Mesenchymal stem cell (in vitro differentiated cells and primary cell): ENCODE measurements at regions not wholly inside any gene's neighbourhood (a gene's known extent, or its start where the extent isn't known, plus 50 kb on each side); places are given as distances from the start of the nearest gene placed in this dataset.

Experiments used
- DNase-seq: peaks from one replicate; pipeline ENCODE4 v3.0.0-alpha.2; 2013
- H2AFZ ChIP-seq: one replicate; pipeline ENCODE4 v1.6.1; 2013; ENCODE audit warnings: low read depth, mild to moderate bottlenecking, control low read depth, inconsistent platforms, low read length, moderate library complexity
- H2AK5ac ChIP-seq: 2 replicates; pipeline ENCODE4 v1.6.1; 2013; ENCODE audit warnings: low read length, moderate library complexity, mild to moderate bottlenecking, inconsistent platforms; ENCODE audit not compliant: severe bottlenecking
- H2BK120ac ChIP-seq: one replicate; pipeline ENCODE4 v1.6.1; 2013; ENCODE audit warnings: low read depth, mild to moderate bottlenecking, inconsistent platforms, low read length, moderate library complexity
- H2BK12ac ChIP-seq, 2 experiments: one replicate each; pipeline ENCODE4 v1.6.1; 2013; ENCODE audit warnings: inconsistent platforms in 2 of 2, low read length in 2 of 2, mild to moderate bottlenecking in 2 of 2, moderate library complexity in 2 of 2, control low read depth in 1 of 2
- H2BK15ac ChIP-seq: one replicate; pipeline ENCODE4 v1.6.1; 2013; ENCODE audit warnings: mild to moderate bottlenecking, low read depth, inconsistent platforms; ENCODE audit not compliant: poor library complexity, severe bottlenecking
- H2BK5ac ChIP-seq: 2 replicates; pipeline ENCODE4 v1.6.1; 2013; ENCODE audit warnings: low read depth, mild to moderate bottlenecking, low read length, control low read depth, inconsistent platforms; ENCODE audit not compliant: poor library complexity, severe bottlenecking
- H3K14ac ChIP-seq, 2 experiments: one replicate each; pipeline ENCODE4 v1.6.1; 2013; ENCODE audit warnings: inconsistent platforms in 2 of 2, low read length in 2 of 2, control low read depth in 1 of 2, mild to moderate bottlenecking in 1 of 2, moderate library complexity in 1 of 2
- H3K18ac ChIP-seq, 2 experiments: one replicate each; pipeline ENCODE4 v1.6.1; 2013; ENCODE audit warnings: inconsistent platforms in 2 of 2, low read length in 2 of 2, control low read depth in 1 of 2, low read depth in 1 of 2, mild to moderate bottlenecking in 1 of 2
- H3K23ac ChIP-seq, 2 experiments: one replicate each; pipeline ENCODE4 v1.6.1; 2013; ENCODE audit warnings: inconsistent platforms in 2 of 2, low read length in 2 of 2, mild to moderate bottlenecking in 2 of 2, moderate library complexity in 2 of 2, control low read depth in 1 of 2
- H3K27ac ChIP-seq: 2 replicates; pipeline ENCODE4 v1.5.1; 2013; ENCODE audit warnings: mild to moderate bottlenecking, moderate library complexity, low read length, control low read depth, inconsistent platforms; ENCODE audit not compliant: poor library complexity, severe bottlenecking
- H3K27me3 ChIP-seq, 2 experiments: 2 replicates each; pipeline versions ENCODE4 v1.6.1 to v1.7.0; 2013; ENCODE audit warnings: low read length in 2 of 2, mild to moderate bottlenecking in 2 of 2, moderate library complexity in 2 of 2, control low read depth in 1 of 2, inconsistent platforms in 1 of 2; ENCODE audit not compliant: control insufficient read depth in 1 of 2, insufficient read depth in 1 of 2
- H3K36me3 ChIP-seq, 2 experiments: 2 replicates each; pipeline versions ENCODE4 v1.6.1 to v1.7.0; 2013; ENCODE audit warnings: low read length in 2 of 2, control low read depth in 1 of 2, inconsistent platforms in 1 of 2, low read depth in 1 of 2, mild to moderate bottlenecking in 1 of 2; ENCODE audit not compliant: insufficient read depth in 2 of 2, control insufficient read depth in 1 of 2
- H3K4ac ChIP-seq, 2 experiments: one replicate each; pipeline ENCODE4 v1.6.1; 2013; ENCODE audit warnings: inconsistent platforms in 2 of 2, low read length in 2 of 2, mild to moderate bottlenecking in 2 of 2, moderate library complexity in 2 of 2, control low read depth in 1 of 2, low read depth in 1 of 2
- H3K4me1 ChIP-seq: 2 replicates; pipeline ENCODE4 v1.6.1; 2013; ENCODE audit warnings: low read depth, low read length, control low read depth; ENCODE audit not compliant: control insufficient read depth, insufficient read depth
- H3K4me2 ChIP-seq: 2 replicates; pipeline ENCODE4 v1.6.1; 2013; ENCODE audit warnings: low read length, mild to moderate bottlenecking, inconsistent platforms; ENCODE audit not compliant: poor library complexity, severe bottlenecking
- H3K4me3 ChIP-seq, 2 experiments: 2 replicates each; pipeline versions ENCODE4 v1.5.1 to v1.7.0; 2013; ENCODE audit warnings: low read length in 2 of 2, mild to moderate bottlenecking in 2 of 2, control low read depth in 1 of 2, low read depth in 1 of 2; ENCODE audit not compliant: insufficient read depth in 1 of 2
- H3K79me1 ChIP-seq: replicated peaks from 2 replicates; pipeline ENCODE4 v1.6.1; 2013; ENCODE audit warnings: mild to moderate bottlenecking, control low read depth, low read length, inconsistent platforms; ENCODE audit not compliant: poor library complexity, severe bottlenecking
- H3K9ac ChIP-seq: 2 replicates; pipeline ENCODE4 v1.7.0; 2013; ENCODE audit warnings: mild to moderate bottlenecking, low read length, moderate library complexity
- H3K9me3 ChIP-seq: 2 replicates; pipeline ENCODE4 v1.7.0; 2013; ENCODE audit warnings: mild to moderate bottlenecking, low read length; ENCODE audit not compliant: control insufficient read depth
- H4K8ac ChIP-seq: one replicate; pipeline ENCODE4 v1.6.1; 2013; ENCODE audit warnings: inconsistent platforms, mild to moderate bottlenecking, low read length, moderate library complexity
- H4K91ac ChIP-seq: one replicate; pipeline ENCODE4 v1.6.1; 2013; ENCODE audit warnings: mild to moderate bottlenecking, low read length, inconsistent platforms
- WGBS: methylation state at CpG from one replicate; pipeline ENCODE4 v1.1.7; 2013; ENCODE audit warnings: mixed read lengths; 5-methylcytosine and 5-hydroxymethylcytosine counted together

DNA sequence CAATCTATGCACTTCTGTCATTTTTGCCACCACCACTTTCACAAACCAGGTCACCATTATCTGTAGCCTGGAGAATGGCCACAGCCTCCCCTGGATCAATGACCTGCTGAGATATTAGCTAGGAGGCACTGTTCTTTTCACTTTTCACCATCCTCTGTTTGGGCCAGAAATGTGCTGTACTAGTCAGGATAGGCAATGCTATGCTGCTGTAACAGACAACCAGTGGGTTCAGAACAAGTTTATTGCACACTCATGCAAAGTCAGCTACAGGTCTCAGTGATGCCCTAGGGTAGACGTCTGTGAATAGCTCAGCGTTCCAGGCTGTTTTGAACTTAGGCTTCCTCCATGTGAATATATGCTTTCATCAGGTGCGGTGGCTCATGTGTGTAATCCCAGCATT lies 231.5 kb downstream of the SUDS3 start:
- DNase-seq, result no peak
- no peaks in the 10 kb centered on the region for H3K9me3 ChIP-seq
- H3K27me3 ChIP-seq, result no peaks in the 10 kb centered on the region
- H3K18ac ChIP-seq, result no peak overlapping the region
- no peak overlapping the region for H2BK15ac ChIP-seq
- H4K91ac ChIP-seq, result no peak overlapping the region
- H3K36me3 ChIP-seq, result no peaks in the 10 kb centered on the region
- H3K27ac ChIP-seq, result no peak overlapping the region
- 95% methylated on average over 3 of the region's 3 CpGs for WGBS
- no peaks in the 10 kb centered on the region for H3K79me1 ChIP-seq
- no peak overlapping the region for H3K4ac ChIP-seq
- H2BK12ac ChIP-seq, result no peak overlapping the region
- H3K9ac ChIP-seq, result no peak overlapping the region
- H2BK120ac ChIP-seq, result no peak overlapping the region
- no peak overlapping the region for H2BK5ac ChIP-seq
- H3K14ac ChIP-seq, result no peak overlapping the region
- no peak overlapping the region for H2AFZ ChIP-seq
- no peak overlapping the region for H3K4me3 ChIP-seq
- no peak overlapping the region for H3K4me2 ChIP-seq
- no peaks in the 10 kb centered on the region for H3K4me1 ChIP-seq
- no peak overlapping the region for H3K23ac ChIP-seq
- no peak overlapping the region for H2AK5ac ChIP-seq
- no peak overlapping the region for H4K8ac ChIP-seq

DNA sequence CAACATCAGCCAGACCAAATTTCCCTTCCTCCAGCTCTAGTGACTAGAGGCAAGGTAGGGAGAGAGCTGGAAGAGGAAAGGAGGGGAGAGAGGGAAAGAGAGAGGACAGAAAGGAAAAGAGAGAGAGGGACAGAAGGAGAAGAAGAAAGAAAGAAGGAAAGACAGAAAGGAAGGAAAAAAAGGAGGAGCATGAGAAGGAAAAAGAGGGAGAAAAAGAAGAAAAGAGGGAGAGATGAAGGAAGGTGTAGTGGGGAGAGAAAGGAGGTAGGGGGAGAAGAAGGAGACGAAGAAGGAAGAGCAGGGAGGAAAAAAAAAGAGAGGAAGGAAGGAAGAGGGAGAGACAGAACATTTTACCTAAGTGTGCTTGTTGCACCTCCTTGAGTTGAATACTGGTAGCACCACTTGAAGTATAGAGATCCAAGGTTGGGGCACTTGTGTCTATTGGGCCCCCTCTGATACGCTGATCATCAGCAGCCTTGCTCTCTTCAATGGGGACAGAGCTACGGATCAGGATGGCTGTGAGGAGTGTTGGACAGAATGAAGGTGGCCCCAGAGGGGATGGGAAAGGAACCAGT lies 232.5 kb downstream of the SUDS3 start:
- H2BK120ac ChIP-seq, result no peak overlapping the region
- H2BK15ac ChIP-seq, result no peak overlapping the region
- DNase-seq, result no peak
- H3K4me2 ChIP-seq, result no peak overlapping the region
- no peak overlapping the region for H2AFZ ChIP-seq
- no peaks in the 10 kb centered on the region for H3K4me1 ChIP-seq
- no peak overlapping the region for H4K91ac ChIP-seq
- H3K23ac ChIP-seq, result no peak overlapping the region
- H3K9me3 ChIP-seq, result no peaks in the 10 kb centered on the region
- H2BK12ac ChIP-seq, result no peak overlapping the region
- H3K14ac ChIP-seq, result no peak overlapping the region
- H2AK5ac ChIP-seq, result no peak overlapping the region
- H3K4ac ChIP-seq, result no peak overlapping the region
- H3K9ac ChIP-seq, result no peak overlapping the region
- H4K8ac ChIP-seq, result no peak overlapping the region
- no peaks in the 10 kb centered on the region for H3K36me3 ChIP-seq
- no peak overlapping the region for H3K27ac ChIP-seq
- H3K27me3 ChIP-seq, result no peaks in the 10 kb centered on the region
- 50% methylated on average over 3 of the region's 3 CpGs for WGBS
- H3K18ac ChIP-seq, result no peak overlapping the region
- H3K4me3 ChIP-seq, result no peak overlapping the region
- no peak overlapping the region for H2BK5ac ChIP-seq
- no peaks in the 10 kb centered on the region for H3K79me1 ChIP-seq

DNA sequence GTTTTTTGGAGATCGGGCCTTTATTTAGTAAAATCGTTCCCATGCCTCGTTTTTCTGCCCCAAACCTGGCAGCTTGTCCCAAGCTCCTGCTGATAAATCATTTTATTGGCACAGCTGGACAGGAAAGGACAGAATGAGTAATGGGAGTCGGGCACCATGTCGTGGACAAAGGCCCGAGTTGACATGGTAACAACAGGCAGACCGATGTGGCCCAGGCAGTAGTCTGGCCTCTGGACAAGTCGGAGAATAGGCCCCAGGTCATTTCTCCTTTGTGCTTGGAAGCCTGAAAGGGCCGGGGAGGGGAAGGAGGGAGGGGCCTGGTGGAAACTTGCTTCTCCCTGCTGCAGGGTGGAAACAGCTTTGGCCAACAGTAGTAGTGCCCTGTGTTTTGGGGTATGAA lies 234.9 kb downstream of the SUDS3 start:
- Histone ChIP-seq H3K4me2 (no peak overlapping the region), H4K8ac (no peak overlapping the region), H3K9me3 (peaks cover 3% of the 10 kb centered on the region), H2BK12ac (no peak overlapping the region), H4K91ac (no peak overlapping the region), H3K27me3 (no peaks in the 10 kb centered on the region), H2AFZ (no peak overlapping the region), H3K36me3 (no peaks in the 10 kb centered on the region), H2BK5ac (no peak overlapping the region), H3K79me1 (no peaks in the 10 kb centered on the region), H3K27ac (no peak overlapping the region), H2BK15ac (no peak overlapping the region), H3K4me3 (no peak overlapping the region), H3K23ac (no peak overlapping the region), H3K4me1 (no peaks in the 10 kb centered on the region), H3K9ac (no peak overlapping the region), H2AK5ac (no peak overlapping the region), H2BK120ac (no peak overlapping the region), H3K14ac (no peak overlapping the region), H3K4ac (no peak overlapping the region), H3K18ac (no peak overlapping the region)
- 68% methylated on average over 9 of the region's 9 CpGs for WGBS
- no peak for DNase-seq

- no peak overlapping the region for H4K8ac ChIP-seq
- no peak overlapping the region for H2AK5ac ChIP-seq
- H3K23ac ChIP-seq, result no peak overlapping the region
- no peaks in the 10 kb centered on the region for H3K36me3 ChIP-seq
- no peak overlapping the region for H2BK5ac ChIP-seq
- H3K4me3 ChIP-seq, result no peak overlapping the region
- no peaks in the 10 kb centered on the region for H3K4me1 ChIP-seq
- no peak overlapping the region for H3K4ac ChIP-seq
- no peaks in the 10 kb centered on the region for H3K79me1 ChIP-seq
- no peak overlapping the region for H2BK12ac ChIP-seq
- H2BK120ac ChIP-seq, result no peak overlapping the region
- no peak overlapping the region for H3K4me2 ChIP-seq
- H2BK15ac ChIP-seq, result no peak overlapping the region
- DNase-seq, result no peak
- no peak overlapping the region for H2AFZ ChIP-seq
- peaks cover 3% of the 10 kb centered on the region for H3K9me3 ChIP-seq
- no peak overlapping the region for H3K27ac ChIP-seq
- no peak overlapping the region for H4K91ac ChIP-seq
- no peaks in the 10 kb centered on the region for H3K27me3 ChIP-seq
- 79% methylated on average over 3 of the region's 5 CpGs for WGBS
- no peak overlapping the region for H3K14ac ChIP-seq
- H3K18ac ChIP-seq, result no peak overlapping the region
- no peak overlapping the region for H3K9ac ChIP-seq
Observed at GRCh38 chr12:118611770-118612169, 235.4 kb downstream of the SUDS3 start.
